ENCODE measurements at regions not wholly inside any gene's neighbourhood (a gene's known extent, or its start where the extent isn't known, plus 50 kb on each side); places are given as distances from the start of the nearest gene placed in this dataset.

DNA sequence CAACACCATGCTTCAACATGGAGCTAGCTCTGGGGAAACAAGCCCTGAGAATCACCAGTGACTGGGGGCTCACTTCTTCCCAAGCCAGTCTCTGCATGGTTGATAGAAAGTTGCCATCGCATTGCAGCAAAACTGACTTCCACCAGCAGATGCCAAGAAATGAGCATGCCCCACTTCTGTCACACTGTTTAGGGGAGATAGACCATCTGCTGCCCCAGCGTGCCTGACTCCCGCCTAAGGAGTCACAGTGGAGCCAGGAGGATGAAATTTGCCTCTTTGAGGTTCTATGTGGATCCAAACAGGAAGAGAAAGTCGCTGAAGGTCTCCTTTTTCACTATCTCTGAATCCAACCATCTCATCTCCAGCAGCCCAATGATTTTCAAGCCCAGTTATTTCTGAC lies 116.7 kb upstream of the SLIT3 start:
- no peak for TF ChIP-seq EZH2 (IDR thresholded peaks at IDR 0.05; ENCODE audit: borderline replicate concordance, low read depth, low read length, poor library complexity, severe bottlenecking)
- TF ChIP-seq, protein P1, sequence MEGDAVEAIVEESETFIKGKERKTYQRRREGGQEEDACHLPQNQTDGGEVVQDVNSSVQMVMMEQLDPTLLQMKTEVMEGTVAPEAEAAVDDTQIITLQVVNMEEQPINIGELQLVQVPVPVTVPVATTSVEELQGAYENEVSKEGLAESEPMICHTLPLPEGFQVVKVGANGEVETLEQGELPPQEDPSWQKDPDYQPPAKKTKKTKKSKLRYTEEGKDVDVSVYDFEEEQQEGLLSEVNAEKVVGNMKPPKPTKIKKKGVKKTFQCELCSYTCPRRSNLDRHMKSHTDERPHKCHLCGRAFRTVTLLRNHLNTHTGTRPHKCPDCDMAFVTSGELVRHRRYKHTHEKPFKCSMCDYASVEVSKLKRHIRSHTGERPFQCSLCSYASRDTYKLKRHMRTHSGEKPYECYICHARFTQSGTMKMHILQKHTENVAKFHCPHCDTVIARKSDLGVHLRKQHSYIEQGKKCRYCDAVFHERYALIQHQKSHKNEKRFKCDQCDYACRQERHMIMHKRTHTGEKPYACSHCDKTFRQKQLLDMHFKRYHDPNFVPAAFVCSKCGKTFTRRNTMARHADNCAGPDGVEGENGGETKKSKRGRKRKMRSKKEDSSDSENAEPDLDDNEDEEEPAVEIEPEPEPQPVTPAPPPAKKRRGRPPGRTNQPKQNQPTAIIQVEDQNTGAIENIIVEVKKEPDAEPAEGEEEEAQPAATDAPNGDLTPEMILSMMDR (conservative IDR thresholded peaks at IDR 0.05; ENCODE audit: low read depth, low read length), result no peak

All from A673 (cell line).